ENCODE measurements at regions not wholly inside any gene's neighbourhood (a gene's known extent, or its start where the extent isn't known, plus 50 kb on each side); places are given as distances from the start of the nearest gene placed in this dataset.

- Histone ChIP-seq H4K20me1 (replicated peaks in 1 of 2; ENCODE audit: control insufficient read depth in 1 of 2, insufficient read depth in 2 of 2, low read length in 2 of 2) (no peaks in the 10 kb centered on the region), H3K79me2 (ENCODE audit: control insufficient read depth in 1 of 2, insufficient read depth in 2 of 2, low read length in 2 of 2) (no peaks in the 10 kb centered on the region), H3K27ac (ENCODE audit: low read depth, low read length) (no peak overlapping the region), H2BK12ac (ENCODE audit: low read depth, low read length) (no peak overlapping the region), H3K4me2 (ENCODE audit: insufficient read depth in 1 of 2, low read depth in 2 of 2, low read length in 2 of 2) (no peak overlapping the region), H3K9me3 (ENCODE audit: insufficient read depth in 2 of 2, low read depth in 1 of 2, low read length in 1 of 2) (peaks cover 88 to 92% of the 10 kb centered on the region in 2 experiments), H3K14ac (ENCODE audit: insufficient read length) (no peak overlapping the region), H2AK5ac (ENCODE audit: low read depth, low read length) (no peak overlapping the region), H4K8ac (ENCODE audit: extremely low read depth, insufficient read depth, low read length) (no peak overlapping the region), H3K27me3 (replicated peaks in 1 of 4; ENCODE audit: control insufficient read depth in 3 of 4, extremely low read depth in 1 of 4, insufficient read depth in 3 of 4, low read length in 3 of 4) (no peaks in the 10 kb centered on the region), H2BK20ac (ENCODE audit: low read length) (no peak overlapping the region), H3K4me1 (replicated peaks in 1 of 4; ENCODE audit: control insufficient read depth in 3 of 4, insufficient read depth in 4 of 4, low read length in 3 of 4) (no peaks in the 10 kb centered on the region), H3K36me3 (ENCODE audit: control insufficient read depth in 2 of 4, insufficient read depth in 4 of 4, low read length in 3 of 4) (no peaks in the 10 kb centered on the region), H4K91ac (replicated peaks; ENCODE audit: insufficient read length, low read length) (no peak overlapping the region), H2BK120ac (replicated peaks; ENCODE audit: low read depth, low read length) (no peak overlapping the region), H3K4me3 (ENCODE audit: extremely low read depth in 1 of 4, insufficient read depth in 2 of 4, low read depth in 3 of 4, low read length in 4 of 4) (no peak overlapping the region; a peak in 1 of 8 replicates), H3K23ac (ENCODE audit: insufficient read length) (no peak overlapping the region), H3K79me1 (ENCODE audit: low read depth, low read length) (no peaks in the 10 kb centered on the region), H3K18ac (ENCODE audit: extremely low read depth, low read length) (no peak overlapping the region), H2AFZ (ENCODE audit: low read length) (no peak overlapping the region), H3K56ac (replicated peaks; ENCODE audit: insufficient read length, low read depth, low read length) (no peak overlapping the region), H2BK15ac (ENCODE audit: low read length) (no peak overlapping the region), H2BK5ac (ENCODE audit: low read depth, low read length) (no peak overlapping the region), H3K4ac (replicated peaks; ENCODE audit: insufficient read length, low read depth, low read length) (no peak overlapping the region), H3K23me2 (ENCODE audit: low read depth, low read length) (no peaks in the 10 kb centered on the region), H3K9ac (replicated peaks in 1 of 4; ENCODE audit: extremely low read depth in 1 of 4, low read depth in 3 of 4, low read length in 3 of 4) (no peak overlapping the region), H4K5ac (ENCODE audit: insufficient read length, low read depth, low read length) (no peak overlapping the region)
- CTCF ChIA-PET (ENCODE audit: partially characterized antibody), result no interaction called here
- WGBS, 2 experiments (ENCODE audit: extremely low coverage in 1 of 2, insufficient coverage in 1 of 2, insufficient read length in 1 of 2, insufficient replicate concordance in 2 of 2, low coverage in 1 of 2, low lambda C conversion rate in 2 of 2, missing lambda C conversion rate in 1 of 2), result 57% methylated on average over 3 of the region's 3 CpGs; no CpG with 5 or more reads in 1 of the 2 experiments
- TF ChIP-seq TAF7 (optimal IDR thresholded peaks at IDR 0.05; ENCODE audit: borderline replicate concordance, low read depth, low read length), result no peak
- FAIRE-seq (no peak), DNase-seq (ENCODE audit: low read depth in 1 of 2, low spot score in 2 of 2) (no peak)
- POLR2A ChIA-PET (ENCODE audit: partially characterized antibody), result no interaction called here
Observed at GRCh38 chr21:8993284-8993942, 1528.0 kb upstream of the TPTE start.

All from H1 (cell line).